ENCODE measurements at regions not wholly inside any gene's neighbourhood (a gene's known extent, or its start where the extent isn't known, plus 50 kb on each side); places are given as distances from the start of the nearest gene placed in this dataset.

DNA sequence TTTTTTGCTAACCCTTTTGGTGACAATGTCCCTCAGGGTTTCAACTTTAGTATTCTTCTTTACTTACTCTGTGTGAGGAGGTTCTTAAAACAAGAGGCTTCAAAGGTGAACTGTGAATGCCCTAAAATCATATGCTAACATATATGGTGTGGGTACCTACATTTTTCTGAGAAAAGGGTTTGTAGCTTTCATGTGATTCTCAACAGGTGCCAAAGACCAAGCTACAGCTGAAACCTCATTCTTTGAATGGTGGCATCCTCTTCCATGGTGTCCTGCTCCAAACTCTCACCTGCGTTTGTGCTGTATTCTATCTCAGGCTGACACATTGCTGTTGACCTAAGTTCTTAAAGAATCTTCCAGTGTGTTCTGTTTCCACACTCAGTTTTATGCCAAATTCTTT is 177.3 kb downstream of the PRL start:
- ChIA-PET POLR2A (no interaction called here), CTCF (no interaction called here)
- TF ChIP-seq, protein P1, sequence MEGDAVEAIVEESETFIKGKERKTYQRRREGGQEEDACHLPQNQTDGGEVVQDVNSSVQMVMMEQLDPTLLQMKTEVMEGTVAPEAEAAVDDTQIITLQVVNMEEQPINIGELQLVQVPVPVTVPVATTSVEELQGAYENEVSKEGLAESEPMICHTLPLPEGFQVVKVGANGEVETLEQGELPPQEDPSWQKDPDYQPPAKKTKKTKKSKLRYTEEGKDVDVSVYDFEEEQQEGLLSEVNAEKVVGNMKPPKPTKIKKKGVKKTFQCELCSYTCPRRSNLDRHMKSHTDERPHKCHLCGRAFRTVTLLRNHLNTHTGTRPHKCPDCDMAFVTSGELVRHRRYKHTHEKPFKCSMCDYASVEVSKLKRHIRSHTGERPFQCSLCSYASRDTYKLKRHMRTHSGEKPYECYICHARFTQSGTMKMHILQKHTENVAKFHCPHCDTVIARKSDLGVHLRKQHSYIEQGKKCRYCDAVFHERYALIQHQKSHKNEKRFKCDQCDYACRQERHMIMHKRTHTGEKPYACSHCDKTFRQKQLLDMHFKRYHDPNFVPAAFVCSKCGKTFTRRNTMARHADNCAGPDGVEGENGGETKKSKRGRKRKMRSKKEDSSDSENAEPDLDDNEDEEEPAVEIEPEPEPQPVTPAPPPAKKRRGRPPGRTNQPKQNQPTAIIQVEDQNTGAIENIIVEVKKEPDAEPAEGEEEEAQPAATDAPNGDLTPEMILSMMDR (IDR thresholded peaks at IDR 0.05; ENCODE audit: insufficient read depth, low read length, missing control alignments), result no peak
- no peak overlapping the region for H3K4me3 ChIP-seq (ENCODE audit: low read depth, low read length)
- no peak for DNase-seq (ENCODE audit: low read depth, low spot score)

DNA sequence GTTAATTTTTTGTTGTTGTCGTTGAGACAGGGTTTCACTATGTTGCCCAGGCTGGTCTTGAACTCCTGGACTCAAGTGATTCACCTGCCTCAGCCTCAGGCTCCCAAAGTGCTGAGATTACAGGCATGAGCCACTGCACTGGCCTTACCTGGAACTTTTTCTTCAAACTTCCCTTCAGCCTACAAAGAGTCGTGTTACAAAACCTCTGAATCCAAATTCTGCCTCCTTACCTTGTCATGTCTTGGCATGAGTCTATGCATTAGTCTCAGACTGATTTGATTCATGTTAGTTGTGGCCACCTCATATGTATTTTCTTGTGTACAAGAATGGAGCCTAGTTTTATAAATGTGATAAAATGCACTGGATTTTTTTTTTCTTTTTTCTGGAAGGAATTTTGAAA is 172.1 kb downstream of the PRL start:
- no peak overlapping the region for H3K4me3 ChIP-seq (ENCODE audit: low read depth, low read length)
- POLR2A ChIA-PET, result no interaction called here
- CTCF ChIA-PET, result no interaction called here
- no peak for DNase-seq (ENCODE audit: low read depth, low spot score)
- TF ChIP-seq, protein P1 (IDR thresholded peaks at IDR 0.05; ENCODE audit: insufficient read depth, low read length, missing control alignments), result no peak

DNA sequence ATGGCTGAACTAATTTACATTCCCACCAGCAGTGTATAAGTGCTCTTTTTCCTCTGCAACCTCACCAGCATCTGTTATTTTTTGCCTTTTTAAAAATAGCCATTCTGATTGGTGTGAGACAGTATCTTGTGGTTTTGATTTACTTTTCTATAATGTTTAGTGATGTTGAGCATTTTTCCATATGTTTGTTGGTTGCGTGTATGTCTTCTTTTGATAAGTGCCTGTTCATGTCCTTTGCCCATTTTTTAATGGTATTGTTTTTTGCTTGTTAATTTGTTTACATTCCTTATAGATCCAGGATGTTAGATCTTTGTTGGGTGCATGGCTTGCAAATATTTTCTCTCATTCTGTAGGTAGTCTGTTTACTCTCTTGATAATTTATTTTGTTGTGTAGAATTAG is 169.9 kb downstream of the PRL start:
- no peak overlapping the region for H3K4me3 ChIP-seq (ENCODE audit: low read depth, low read length)
- TF ChIP-seq, protein P1 (IDR thresholded peaks at IDR 0.05; ENCODE audit: insufficient read depth, low read length, missing control alignments), result no peak
- POLR2A ChIA-PET, result no interaction called here
- CTCF ChIA-PET, result no interaction called here
- DNase-seq (ENCODE audit: low read depth, low spot score), result no peak

DNA sequence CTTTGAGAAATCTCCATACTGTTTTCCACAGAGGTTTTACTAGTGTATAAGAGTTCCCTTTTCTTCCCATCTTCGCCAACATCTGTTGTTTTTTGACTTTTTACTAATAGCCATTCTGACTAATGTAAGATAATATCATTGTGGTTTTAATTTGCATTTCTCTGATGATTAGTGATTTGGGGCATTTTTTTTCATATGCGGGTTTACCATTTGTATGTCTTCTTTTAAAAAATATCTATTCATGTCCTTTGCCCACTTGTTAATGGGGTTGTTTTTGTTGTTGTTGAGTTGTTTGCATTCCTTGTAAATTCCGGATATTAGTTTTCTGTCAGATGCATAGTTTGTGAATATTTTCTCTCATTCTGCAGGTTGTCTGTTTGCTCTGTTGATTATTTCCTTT is 167.1 kb downstream of the PRL start:
- TF ChIP-seq, protein P1 (IDR thresholded peaks at IDR 0.05; ENCODE audit: insufficient read depth, low read length, missing control alignments), result no peak
- CTCF ChIA-PET, result no interaction called here
- no peak for DNase-seq (ENCODE audit: low read depth, low spot score)
- POLR2A ChIA-PET, result no interaction called here
- H3K4me3 ChIP-seq (ENCODE audit: low read depth, low read length), result no peak overlapping the region

DNA sequence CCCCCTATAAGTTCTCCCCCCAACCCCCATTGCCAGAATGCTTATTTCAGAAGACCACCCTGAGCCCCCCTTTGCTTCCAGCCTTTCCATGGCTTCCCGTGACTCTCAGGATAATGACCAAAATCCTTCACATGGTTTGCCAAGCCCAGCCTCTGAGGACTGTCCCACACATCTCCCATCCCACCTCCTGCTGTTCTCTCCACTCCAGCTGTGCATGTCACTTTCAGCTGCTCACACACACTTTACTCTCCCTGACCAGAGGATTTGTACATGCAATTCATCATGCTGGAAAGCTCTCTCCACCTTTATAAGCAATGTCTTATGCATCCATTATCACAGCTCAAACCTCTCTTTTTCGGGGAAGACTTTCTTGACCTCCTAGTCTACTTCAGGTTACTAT is 164.2 kb downstream of the PRL start:
- CTCF ChIA-PET, result interaction anchor here (1.1 kb wide), 1 partner anchor 18 kb away, joined by 3 read pairs; no protein-coding TSS in a partner anchor

DNA sequence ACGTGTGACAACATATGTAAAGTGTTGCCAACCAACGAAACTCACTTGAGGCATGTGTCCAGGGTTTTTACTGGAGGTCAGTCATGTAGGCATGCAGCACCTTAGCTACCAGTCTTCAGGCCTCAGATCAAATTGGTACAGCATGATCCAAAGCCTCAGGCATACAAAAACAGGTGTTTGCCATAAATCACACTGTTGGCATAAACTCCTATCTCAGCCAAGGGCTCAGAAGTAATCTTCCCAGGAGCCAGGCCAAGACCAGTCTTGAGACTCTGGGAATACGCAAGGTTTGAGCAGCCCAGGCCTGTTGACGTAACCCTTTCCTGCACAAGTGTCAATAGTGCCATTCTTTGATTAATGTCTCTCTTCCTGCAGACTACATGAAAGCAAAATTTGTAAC is 163.5 kb downstream of the PRL start:
- TF ChIP-seq, protein P1 (IDR thresholded peaks at IDR 0.05; ENCODE audit: insufficient read depth, low read length, missing control alignments), result no peak
- H3K4me3 ChIP-seq (ENCODE audit: low read depth, low read length), result no peak overlapping the region
- POLR2A ChIA-PET, result no interaction called here
- DNase-seq (ENCODE audit: low read depth, low spot score), result no peak
- CTCF ChIA-PET, result no interaction called here

More for the DNA sequence above, 164.2 kb downstream of the PRL start:
- TF ChIP-seq, protein P1 (IDR thresholded peaks at IDR 0.05; ENCODE audit: insufficient read depth, low read length, missing control alignments), result no peak
- no peak overlapping the region for H3K4me3 ChIP-seq (ENCODE audit: low read depth, low read length)
- DNase-seq (ENCODE audit: low read depth, low spot score), result no peak
- POLR2A ChIA-PET, result interaction anchor here (1.1 kb wide), 1 partner anchor 18 kb away, joined by 3 read pairs; no protein-coding TSS in a partner anchor

Measured in AG04449 (cell line).